ENCODE measurements at regions not wholly inside any gene's neighbourhood (a gene's known extent, or its start where the extent isn't known, plus 50 kb on each side); places are given as distances from the start of the nearest gene placed in this dataset.
A peak's percentile ranks its signal among the peaks of the same experiment; 100 is the strongest.
"Not testable (repeated sequence)": the region's sequence is repeated elsewhere in the genome, so short reads cannot be mapped to it uniquely, and the experiment has no call there.

- no peak overlapping the region for H3K27ac ChIP-seq
- ChIA-PET POLR2A (no interaction called here), CTCF (interaction anchor here (1.0 to 2.8 kb wide), 4 partner anchors 24 to 283 kb away, joined by 3 to 9 read pairs (median 6); no protein-coding TSS in a partner anchor)
- DNase-seq (ENCODE audit: low read depth in 1 of 2, low spot score in 1 of 2) (no peak), FAIRE-seq (no peak), ATAC-seq (no peak)
- H3K4me3 ChIP-seq = no peak overlapping the region
- no peaks in the 10 kb centered on the region for H3K4me1 ChIP-seq
- H3K4me2 ChIP-seq = no peak overlapping the region
- TF ChIP-seq CHD2 (IDR thresholded peaks at IDR 0.05; ENCODE audit: low read length, partially characterized antibody) (no peak), EHMT2 (IDR thresholded peaks at IDR 0.05; ENCODE audit: low read depth) (no peak), NR3C1 (IDR thresholded peaks at IDR 0.05) (no peak)
- no peaks in the 10 kb centered on the region for H3K9me3 ChIP-seq
- WGBS (ENCODE audit: missing lambda C conversion rate) = 73% methylated on average over 9 of the region's 9 CpGs
Measured at GRCh38 chr1:67496329-67496728, 66.1 kb upstream of the SERBP1 start.

- H3K9me3 ChIP-seq = no peaks in the 10 kb centered on the region
- DNase-seq (ENCODE audit: low read depth in 1 of 2, low spot score in 1 of 2) (peak; percentile 81), FAIRE-seq (no peak), ATAC-seq (peak; percentile 99 to 100)
- no peak overlapping the region for H3K4me3 ChIP-seq
- TF ChIP-seq SMC3 (IDR thresholded peaks at IDR 0.05) (peak; percentile 72), EP300 (IDR thresholded peaks at IDR 0.05) (no peak), E2F6 (IDR thresholded peaks at IDR 0.05; ENCODE audit: borderline replicate concordance, low read depth) (no peak), CTCF (IDR thresholded peaks at IDR 0.05) (peak; percentile 85), ATOH8 (CRISPR knock-in tag; IDR thresholded peaks at IDR 0.05; ENCODE audit: low read depth) (no peak), NFE2L2 (conservative IDR thresholded peaks at IDR 0.05; ENCODE audit: low read length) (no peak), JUNB (IDR thresholded peaks at IDR 0.05) (no peak), POLR2AphosphoS2 (conservative IDR thresholded peaks at IDR 0.05; ENCODE audit: low read length) (no peak), FOSB (CRISPR knock-in tag; IDR thresholded peaks at IDR 0.05) (no peak), RAD21 (conservative IDR thresholded peaks at IDR 0.05 in 1 of 2, IDR thresholded peaks at IDR 0.05 in 1 of 2) (peak; percentile 92 to 95)
- 3% methylated on average over 17 of the region's 18 CpGs for WGBS (ENCODE audit: missing lambda C conversion rate)
- ChIA-PET CTCF (interaction anchor here (0.5 to 4.8 kb wide), 45 partner anchors 10 to 737 kb away, joined by 3 to 49 read pairs (median 4); no protein-coding TSS in a partner anchor), POLR2A (no interaction called here)
- H3K27ac ChIP-seq = no peak overlapping the region; a peak in 1 of 6 replicates
- peak overlapping the region; percentile 58 for H3K4me2 ChIP-seq
- H3K4me1 ChIP-seq = no peaks in the 10 kb centered on the region
Measured at GRCh38 chr1:67500413-67500959, 70.3 kb upstream of the SERBP1 start.

- Histone ChIP-seq H3K4me3 (no peak overlapping the region), H3K4me2 (no peak overlapping the region), H3K4me1 (no peaks in the 10 kb centered on the region), H3K9me3 (no peaks in the 10 kb centered on the region), H3K27ac (no peak overlapping the region)
- WGBS (ENCODE audit: missing lambda C conversion rate) = 13% methylated on average over 2 of the region's 2 CpGs
- TF ChIP-seq RAD21 (conservative IDR thresholded peaks at IDR 0.05 in 1 of 2, IDR thresholded peaks at IDR 0.05 in 1 of 2) (no peak), MAX (IDR thresholded peaks at IDR 0.05) (no peak), HES2 (IDR thresholded peaks at IDR 0.05) (no peak), HDAC2 (IDR thresholded peaks at IDR 0.05) (no peak), ZSCAN20 (CRISPR knock-in tag; IDR thresholded peaks at IDR 0.05) (no peak)
- no peak for ATAC-seq
- ChIA-PET CTCF (interaction anchor here (0.6 to 4.8 kb wide), 4 partner anchors 15 to 292 kb away, joined by 4 to 44 read pairs (median 22); no protein-coding TSS in a partner anchor), POLR2A (no interaction called here)
- FAIRE-seq = no peak
- no peak for DNase-seq (ENCODE audit: low read depth in 1 of 2, low spot score in 1 of 2)
Measured at GRCh38 chr1:67503974-67504373, 73.8 kb upstream of the SERBP1 start.

- not testable (repeated sequence) for H3K4me1 ChIP-seq; H3K9me3 ChIP-seq; FAIRE-seq; DNase-seq (ENCODE audit: low read depth in 1 of 2, low spot score in 1 of 2); H3K4me3 ChIP-seq; H3K4me2 ChIP-seq; ATAC-seq; H3K27ac ChIP-seq
- CTCF ChIA-PET = interaction anchor here (1.8 kb wide), 1 partner anchor 247 kb away, joined by 4 read pairs; no protein-coding TSS in a partner anchor
- POLR2A ChIA-PET = interaction anchor here (0.6 kb wide), 1 partner anchor 247 kb away, joined by 3 read pairs; no protein-coding TSS in a partner anchor
- WGBS (ENCODE audit: missing lambda C conversion rate) = 71% methylated on average over 10 of the region's 11 CpGs
Measured at GRCh38 chr1:67513392-67514294, 83.4 kb upstream of the SERBP1 start.
